GM18499 (cell line): ENCODE measurements at regions not wholly inside any gene's neighbourhood (a gene's known extent, or its start where the extent isn't known, plus 50 kb on each side); places are given as distances from the start of the nearest gene placed in this dataset.
"Not testable (repeated sequence)": the region's sequence is repeated elsewhere in the genome, so short reads cannot be mapped to it uniquely, and the experiment has no call there.

ENCODE experiments used
- ATAC-seq: cut with Tn5 transposase; IDR thresholded peaks from one replicate; pipeline ENCODE4 v1.9.1; 2021; ENCODE audit warnings: moderate number of reproducible peaks; ENCODE audit not compliant: insufficient read depth, unreplicated experiment

DNA sequence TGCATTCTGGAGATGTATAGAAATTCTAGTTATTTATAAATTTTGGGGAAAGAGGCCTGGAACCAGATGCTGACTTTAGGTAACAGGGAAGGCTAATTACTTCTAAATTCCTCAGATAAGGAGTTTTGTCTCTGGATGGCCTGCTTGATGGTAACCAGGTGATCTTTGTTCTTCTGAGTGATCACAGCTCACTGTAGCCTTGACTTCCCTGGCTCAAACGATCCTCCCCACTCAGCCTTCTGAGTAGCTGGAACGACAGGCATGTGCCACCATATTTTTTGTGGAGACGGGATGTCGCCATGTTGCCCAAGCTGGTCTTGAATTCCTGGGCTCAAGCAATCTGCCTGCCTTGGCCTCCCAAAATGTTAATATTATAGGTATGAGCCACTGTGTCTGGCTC lies 54.4 kb upstream of the MSH6 start:
- ATAC-seq: no peak

DNA sequence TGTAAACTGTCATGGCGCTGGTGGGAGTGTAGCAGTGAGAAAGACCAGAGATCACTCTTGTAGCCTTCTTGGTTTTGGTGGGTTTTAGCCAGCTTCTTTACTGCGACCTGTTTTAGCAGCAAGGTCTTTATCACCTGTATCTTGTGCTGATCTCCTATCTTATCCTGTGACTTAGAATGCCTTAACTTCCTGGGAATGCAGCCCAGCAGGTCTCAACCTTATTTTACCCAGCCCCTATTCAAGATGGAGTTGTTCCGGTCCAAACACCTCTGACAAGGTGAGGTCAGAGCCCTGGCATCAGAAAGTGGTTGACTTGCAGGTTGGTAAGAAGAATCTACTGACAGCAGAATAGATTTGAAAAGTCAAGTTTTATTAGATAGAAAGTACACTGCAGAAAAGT lies 55.0 kb upstream of the MSH6 start:
- no peak for ATAC-seq

DNA sequence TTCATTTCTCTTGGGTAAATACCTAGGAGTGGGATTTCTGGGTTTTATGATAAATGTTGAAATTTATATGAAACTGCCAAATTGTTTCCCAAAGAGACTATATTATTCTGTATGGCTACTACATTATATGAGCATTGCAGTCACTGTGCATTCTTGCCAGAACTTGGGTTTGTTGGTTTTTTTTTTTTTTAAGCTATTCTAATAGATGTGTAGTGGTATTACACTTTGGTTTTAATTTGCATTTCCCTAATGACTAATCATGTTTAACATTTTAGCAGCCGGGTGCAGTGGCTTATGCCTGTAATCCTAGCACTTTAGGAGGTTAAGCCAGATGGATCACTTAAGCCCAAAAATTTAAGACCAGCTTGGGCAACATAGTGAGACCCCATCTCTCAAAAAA lies 56.0 kb upstream of the MSH6 start:
- not testable (repeated sequence) for ATAC-seq

DNA sequence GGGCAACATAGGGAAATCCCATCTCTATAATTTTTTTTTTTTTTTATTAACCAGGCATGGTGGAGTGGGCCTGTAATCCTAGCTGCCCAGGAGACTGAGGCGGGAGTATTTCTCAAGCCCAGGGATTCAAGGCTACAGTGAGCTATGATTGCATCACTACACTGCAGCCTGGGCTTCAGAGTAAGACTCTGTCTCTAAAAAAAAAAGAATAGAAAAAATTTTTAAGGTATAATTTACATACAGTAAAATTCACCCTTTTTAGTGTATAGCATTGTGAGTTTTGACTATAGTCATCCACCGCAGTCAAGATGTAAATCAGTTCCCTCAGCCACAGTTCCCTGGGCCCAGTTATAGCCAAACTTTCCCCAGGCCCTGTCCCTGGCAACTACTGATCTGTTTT lies 57.1 kb upstream of the MSH6 start:
- ATAC-seq: no peak

DNA sequence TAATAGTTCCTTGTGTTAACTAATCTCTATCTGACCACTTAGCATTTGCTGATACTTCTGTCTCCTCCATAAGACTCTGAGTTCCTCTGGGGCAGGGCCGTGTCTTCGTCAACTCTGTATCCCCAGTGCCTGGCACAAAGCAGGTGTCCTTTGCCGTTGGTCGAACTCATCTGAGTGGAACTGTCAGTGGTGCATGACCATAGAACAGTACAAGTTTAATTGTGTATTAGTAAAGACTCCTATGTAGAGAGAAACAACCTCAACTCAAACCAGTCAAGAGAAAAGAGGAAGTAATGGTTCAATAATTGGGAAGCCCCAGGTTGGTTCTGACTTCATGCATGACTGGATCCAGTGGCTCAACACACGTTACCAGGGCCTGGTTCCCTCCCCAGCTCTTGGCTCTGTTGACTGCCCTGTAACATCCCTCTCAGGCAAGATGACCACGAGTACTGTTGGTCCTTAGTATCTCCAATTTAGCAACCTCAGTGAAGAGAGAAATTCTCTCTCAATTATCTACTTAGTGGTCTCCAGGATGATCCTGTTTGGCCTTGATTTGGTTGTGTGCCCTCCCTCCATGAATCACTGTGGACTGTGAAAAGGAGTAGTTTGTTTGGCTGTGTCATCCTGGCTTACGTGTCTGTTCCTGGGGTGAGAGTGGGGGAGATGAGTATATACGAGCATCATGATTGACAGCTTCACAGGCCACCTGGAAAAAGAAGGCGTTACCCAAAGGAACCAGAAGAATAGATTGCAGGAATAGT lies 58.5 kb upstream of the MSH6 start:
- ATAC-seq: peak; percentile 88

DNA sequence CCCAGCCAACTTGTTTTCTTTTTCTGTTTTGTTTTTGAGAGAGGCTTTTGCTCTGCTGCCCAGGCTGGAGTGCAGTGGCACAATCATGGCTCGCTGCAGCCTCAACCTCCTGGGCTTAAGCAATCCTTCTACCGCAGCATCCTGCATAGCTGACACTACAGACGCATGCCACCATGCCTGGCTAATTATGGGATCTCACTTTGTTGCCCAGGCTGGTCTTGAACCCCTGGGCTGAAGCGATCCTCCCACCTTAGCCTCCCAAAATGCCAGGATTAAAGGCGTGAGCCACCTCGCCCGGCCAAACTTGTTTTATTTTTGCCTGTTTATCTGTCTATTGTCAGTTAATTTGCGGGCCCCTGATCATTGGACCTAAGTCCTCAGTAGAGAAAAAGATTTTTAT lies 61.6 kb upstream of the MSH6 start:
- no peak for ATAC-seq

DNA sequence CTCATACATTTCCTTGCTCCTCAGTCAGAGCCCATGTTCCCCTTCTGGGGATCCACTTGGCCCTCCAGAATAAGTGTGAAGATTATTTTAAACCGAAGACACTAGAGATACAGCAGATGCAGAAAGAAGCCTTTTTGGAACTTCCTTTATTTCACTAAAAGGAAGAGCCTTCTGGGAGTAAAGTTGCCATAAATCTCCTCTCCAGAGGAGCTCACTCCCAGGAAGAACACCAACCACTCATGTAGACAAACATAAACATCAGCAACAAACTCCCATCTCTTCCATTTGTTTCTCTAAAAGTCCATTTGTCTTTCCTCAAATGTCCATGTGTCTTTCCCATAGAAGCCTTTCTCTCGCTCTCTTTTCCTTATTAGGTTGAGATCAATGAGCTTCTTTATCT lies 62.4 kb upstream of the MSH6 start:
- no peak for ATAC-seq

DNA sequence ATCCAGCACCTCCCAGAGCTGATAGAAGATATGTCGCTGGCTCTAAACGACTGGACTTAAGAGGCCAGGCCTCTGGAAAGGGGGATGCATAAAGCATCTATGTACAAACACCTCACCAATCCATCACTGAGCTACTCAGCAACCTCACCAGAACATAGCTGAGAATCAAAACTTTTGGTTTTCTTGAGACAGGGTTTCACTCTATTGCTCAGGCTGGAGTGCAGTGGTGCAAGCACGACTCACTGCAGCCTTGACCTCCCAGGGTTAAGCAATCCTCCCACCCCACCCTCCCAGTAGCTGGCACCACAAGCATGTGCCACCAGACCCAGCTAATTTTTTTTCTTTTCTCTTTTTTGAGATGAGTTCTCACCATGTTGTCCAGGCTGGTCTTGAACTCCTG lies 62.9 kb upstream of the MSH6 start:
- ATAC-seq: no peak

DNA sequence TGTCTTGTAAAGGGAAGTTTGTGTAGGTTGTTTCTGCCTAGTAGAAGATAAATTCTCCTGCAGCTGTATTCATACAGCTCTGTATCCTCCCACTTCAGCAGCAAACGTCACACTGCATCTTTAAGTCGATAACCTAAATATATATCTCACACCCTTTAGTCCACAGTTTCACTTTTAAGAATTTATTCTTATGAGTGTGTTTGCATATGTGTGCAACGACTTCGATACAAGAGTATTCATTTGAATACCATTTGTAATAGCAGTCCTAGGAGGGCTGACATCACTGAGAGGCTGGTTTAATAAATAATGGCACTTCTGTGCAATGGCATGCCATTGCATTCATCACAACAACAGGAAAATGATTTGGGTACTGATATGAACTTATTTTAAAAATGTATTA lies 63.8 kb upstream of the MSH6 start:
- ATAC-seq: peak; percentile 75

DNA sequence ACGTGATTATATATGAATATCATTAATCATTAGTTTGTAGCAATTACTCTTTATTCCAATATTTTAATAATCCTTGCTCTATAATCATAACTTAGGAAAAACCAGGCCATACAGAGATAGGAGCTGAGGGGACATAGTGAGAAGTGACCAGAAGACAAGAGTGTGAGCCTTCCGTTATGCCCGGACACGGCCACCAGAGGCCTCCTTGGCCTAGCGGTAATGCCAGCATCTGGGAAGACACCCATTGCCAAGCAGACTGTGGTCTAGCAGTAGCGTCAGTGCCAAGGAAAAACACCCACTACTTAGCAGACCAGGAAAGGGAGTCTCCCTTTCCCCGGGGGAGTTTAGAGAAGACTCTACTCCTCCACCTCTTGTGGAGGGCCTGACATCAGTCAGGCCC lies 66.6 kb upstream of the MSH6 start:
- not testable (repeated sequence) for ATAC-seq

DNA sequence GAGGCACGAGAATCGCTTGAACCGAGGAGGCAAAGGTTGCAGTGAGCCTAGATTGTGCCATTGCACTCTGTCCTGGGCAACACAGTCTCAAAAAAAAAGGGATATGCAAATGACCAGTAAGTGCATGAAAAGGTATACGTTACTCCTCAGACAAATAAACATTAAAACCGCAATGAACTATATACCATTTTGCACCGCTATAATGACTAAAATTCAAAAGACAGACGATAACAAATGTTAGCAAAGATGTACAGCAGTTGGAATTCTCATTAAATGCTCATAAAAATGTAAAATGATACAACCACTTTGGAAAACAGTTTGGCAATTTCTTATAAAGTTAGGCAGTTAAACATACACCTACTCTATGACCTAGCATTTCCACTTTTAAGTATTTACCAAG lies 67.4 kb upstream of the MSH6 start:
- ATAC-seq: no peak

DNA sequence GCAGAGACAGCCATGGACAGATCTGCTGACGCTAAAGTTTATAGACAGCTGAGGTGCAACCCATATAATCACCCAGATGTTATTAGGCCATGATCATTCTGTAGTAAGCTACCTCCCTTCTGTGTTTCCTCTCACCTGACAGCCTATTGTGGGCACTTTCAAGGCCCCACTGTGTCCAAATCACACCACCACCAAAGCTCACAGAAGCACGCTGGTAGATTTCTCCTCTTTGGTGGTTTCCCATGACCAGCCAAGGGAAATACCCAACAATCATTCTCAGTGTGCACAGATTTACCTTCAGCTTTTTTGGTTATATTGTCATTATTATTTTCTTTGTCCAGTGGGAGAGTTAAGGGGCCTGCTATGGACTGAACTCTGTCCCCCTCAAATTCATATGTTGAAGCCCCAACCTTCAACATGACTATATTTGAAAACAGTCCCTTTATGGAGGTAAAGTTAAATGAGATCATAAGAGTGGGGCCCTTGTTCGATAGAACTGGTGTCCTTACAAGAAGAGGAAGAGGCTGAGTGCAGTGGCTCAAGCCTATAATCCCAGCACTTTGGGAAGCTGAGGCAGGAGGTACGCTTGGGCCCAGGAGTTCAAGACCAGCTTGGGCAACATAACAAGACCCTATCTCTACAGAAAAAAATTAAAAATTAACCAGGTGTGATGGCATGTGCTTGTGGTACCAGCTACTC lies 74.0 kb upstream of the MSH6 start:
- ATAC-seq: peak; percentile 77

DNA sequence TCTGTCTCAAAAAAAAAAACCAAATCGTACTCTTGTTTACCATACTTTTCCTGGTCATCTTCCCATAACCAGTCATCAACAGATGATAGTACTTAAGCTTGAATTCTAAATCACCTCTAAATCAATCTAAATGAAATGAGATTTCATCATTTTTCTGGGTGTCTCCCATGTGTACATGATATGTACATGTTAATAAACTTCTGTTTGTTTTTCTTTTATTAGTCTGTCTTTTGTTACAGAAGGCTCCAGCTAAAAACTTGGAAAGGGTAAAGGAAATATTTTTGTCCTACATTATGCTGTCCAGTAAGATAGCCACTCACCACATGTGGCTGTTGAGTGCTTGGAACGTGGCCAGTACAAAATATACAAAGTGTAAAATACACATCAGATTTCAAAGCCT lies 78.7 kb upstream of the MSH6 start:
- no peak for ATAC-seq

DNA sequence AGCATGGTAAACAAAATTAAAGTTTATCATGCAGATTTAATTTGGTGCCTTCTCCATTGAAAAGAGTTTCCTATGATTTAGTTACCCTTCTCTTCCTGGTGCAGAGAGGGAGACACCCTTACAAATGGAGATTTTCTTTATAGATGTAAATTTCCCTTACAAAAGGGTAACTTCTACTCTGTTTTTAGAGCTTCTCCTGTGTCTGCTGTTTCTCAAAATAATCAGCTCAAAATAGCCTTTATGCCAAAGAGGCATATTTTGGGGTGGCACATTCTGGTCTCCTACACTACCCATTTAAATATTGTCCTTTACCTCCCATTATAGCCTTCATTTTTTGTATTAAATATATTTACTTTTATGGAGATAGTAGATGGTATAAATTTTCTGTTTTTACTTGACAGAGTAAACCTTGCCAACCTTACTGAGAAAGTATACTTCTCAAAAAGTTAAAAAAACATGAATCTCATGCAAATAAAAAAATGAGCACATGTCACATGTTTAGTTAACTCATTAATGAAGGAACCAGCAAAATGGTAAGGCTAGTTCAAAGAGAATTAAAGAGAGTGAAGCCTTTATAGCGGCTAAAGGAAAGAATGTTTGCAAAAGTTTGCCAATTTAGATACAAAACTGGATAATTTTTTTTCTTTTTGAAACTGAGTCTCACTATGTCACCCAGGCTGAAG lies 83.3 kb upstream of the MSH6 start:
- no peak for ATAC-seq

DNA sequence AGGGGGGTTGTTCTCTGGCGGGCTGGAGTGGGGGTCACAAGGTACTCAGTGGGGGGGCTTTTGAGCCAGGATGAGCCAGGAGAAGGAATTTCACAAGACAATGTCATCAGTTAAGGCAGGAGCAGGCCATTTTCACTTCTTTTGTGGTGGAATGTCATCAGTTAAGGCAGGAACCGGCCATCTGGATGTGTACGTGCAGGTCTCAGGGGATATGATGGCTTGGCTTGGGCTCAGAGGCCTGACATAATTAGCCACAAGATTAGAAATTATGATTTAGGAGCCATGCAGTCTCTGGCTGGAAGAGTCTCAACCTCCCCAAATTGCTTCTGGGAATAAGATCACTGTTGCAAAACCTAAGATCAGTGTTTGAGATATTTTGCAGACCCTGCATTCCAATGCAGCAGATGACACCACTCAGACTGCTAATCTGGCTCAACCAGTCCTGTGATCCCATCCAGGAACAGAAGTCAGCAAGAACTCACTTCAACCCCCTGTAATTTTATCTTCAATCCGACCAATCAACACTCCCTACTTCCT lies 84.4 kb upstream of the MSH6 start:
- ATAC-seq: not testable (repeated sequence)

DNA sequence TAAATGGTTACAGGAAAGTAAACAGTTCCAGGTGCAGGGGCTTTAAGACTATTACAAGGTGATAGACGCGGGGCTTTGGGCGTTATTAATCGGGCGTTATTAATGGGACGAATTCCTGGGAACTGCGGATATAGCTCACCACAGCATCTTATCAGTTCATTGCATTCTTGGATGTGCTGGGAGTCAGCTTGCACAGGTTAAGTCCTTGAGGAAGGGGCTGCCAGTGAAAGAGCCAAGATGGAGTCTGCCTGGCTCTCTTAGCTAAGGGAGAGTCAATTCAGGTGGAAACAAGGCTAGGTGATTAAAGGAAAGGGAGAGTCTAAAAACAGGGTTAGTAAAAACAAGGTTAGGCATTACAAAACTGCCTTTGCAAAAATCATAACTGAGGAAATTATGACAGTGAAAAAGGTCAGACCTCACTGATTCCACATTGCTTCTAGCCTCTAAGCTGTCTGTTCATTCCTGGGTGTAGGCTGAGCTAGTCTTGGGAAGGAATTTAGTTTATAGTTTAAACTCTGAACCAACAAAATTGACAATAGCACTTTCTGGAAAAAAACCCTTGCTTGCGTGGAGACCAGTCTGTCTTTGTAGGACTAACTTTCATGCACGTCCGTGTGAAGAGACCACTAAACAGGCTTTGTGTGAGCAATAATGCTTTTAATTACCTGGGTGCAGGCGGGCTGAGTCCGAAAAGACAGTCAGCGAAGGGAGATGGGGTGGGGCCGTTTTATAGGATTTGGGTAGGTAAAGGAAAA lies 85.1 kb upstream of the MSH6 start:
- ATAC-seq: not testable (repeated sequence)

DNA sequence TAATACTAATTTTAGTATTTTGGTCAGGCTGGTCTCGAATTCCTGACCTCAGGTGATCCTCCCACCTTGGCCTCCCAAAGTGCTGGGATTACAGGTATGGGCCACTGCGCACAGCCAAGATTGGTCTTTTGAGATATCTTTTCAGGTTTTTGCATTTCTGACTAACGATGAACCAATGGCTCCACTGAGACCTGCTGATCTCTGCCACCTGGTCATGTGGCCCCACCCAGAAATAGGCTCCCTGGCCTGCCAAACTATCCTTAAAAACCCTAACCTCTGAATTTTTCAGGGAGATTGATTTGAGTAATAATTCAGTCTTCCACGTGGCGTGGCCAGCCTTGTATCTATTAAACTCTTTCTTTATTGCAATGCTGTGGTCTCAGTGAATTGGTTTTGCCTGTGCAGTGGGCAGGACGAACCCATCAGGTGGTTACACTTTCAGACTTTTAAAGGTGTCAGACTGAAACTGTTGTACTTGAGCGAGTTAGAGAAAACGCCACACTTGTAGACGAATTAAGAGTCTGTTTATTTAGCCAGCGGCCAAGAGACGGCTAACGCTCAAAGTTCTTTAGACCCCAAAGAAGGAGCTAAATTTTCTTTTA lies 85.8 kb upstream of the MSH6 start:
- peak; percentile 88 for ATAC-seq

DNA sequence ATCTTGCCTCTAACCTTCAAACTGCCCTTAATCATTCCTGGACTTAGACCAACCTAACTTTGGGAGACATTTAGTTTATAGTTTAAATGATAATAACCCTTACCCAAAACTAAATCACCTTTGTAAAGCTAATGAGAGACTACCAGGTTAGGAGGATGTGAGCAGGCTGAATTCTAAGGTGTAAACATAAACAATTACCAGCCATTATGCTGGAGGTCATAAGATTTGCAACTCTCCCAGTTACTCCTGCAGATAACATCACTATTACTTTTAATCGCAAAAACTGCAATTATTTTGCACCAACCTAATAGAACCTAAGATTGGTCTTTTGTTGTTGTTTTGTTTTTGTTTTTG lies 86.5 kb upstream of the MSH6 start:
- no peak for ATAC-seq

DNA sequence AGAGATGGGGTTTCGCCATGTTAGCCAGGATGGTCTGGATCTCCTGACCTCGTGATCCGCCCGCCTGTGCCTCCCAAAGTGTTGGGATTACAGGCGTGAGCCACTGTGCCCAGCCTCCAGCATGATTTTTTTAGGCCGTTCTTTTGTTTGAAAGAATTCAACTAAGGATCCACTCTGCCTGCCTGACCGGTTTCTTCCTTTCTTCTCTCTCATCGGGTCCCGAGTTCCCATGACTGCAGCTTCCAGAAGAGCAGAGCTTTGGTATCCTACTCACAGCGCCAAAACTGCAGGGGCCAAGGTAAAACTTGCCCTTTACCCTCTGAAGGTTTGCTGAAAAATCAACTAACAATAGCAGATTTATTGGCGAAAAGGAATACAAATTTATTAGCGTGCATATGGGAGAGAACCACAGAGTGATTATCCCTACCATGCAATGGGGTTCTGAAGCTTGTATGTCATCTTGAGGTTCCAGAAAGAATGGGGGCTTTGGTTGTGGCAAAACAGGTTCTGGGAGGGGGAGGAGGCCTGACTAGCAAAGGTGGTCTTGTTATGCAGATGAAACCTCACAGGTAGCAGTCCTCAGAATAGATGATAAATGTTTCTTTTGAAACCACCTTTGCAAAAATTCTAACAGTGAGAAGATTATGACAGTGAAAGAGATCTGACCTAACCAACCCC lies 87.0 kb upstream of the MSH6 start:
- ATAC-seq: no peak

DNA sequence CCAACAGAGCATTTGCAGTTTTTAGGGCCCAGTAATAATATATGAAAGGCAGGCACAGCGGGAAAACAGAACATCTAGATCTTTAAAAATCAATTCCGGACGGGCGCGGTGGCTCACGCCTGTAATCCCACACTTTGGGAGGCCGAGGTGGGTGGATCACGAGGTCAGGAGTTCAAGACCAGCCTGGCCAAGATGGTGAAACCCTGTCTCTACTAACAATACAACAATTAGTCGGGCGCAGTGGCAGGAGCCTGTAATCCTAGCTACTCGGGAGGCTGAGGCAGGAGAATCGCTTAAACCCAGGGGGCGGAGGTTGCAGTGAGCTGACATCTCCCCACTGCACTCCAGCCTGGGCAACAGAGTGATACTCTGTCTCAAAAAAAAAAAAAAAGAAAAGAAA lies 88.5 kb upstream of the MSH6 start:
- ATAC-seq: not testable (repeated sequence)
